GM12878 (cell line): ENCODE measurements at regions not wholly inside any gene's neighbourhood (a gene's known extent, or its start where the extent isn't known, plus 50 kb on each side); places are given as distances from the start of the nearest gene placed in this dataset.

Source experiments
- ATAC-seq: fragments of 200-7000 bp; cut with Tn5 transposase; 3 replicates; pipeline ENCODE4 v1.9.1; 2020; ENCODE audit warnings: mild to moderate bottlenecking, moderate library complexity
- BruUV-seq: library from RNA; stranded (reverse); fragments of 400-500 nt; replicated peaks from 2 replicates; lab custom pipeline; 2021; lab: Mats Ljungman, UMichigan
- CTCF ChIA-PET: fragments of 300-600 bp; sonication (Branson Sonifier 250); formaldehyde crosslinking; extraction: SDS; loops from one replicate; lab custom pipeline; 2021; ENCODE audit warnings: inconsistent platforms; lab: Yijun Ruan, JAX
- POLR2A ChIA-PET: fragments of 350-600 bp; formaldehyde crosslinking; extraction: SDS; loops from one replicate; lab custom pipeline; 2021; ENCODE audit warnings: inconsistent platforms; lab: Charles Lee
- RAD21 ChIA-PET: fragments of 300-600 bp; sonication (Branson Sonifier 250); formaldehyde crosslinking; loops from one replicate; lab custom pipeline; 2023; ENCODE audit warnings: antibody characterized with exemption; ENCODE audit not compliant: unreplicated experiment; lab: Charles Lee
- SMC1A ChIA-PET: fragments of 300-600 bp; sonication (Branson Sonifier 250); formaldehyde crosslinking; loops from one replicate; lab custom pipeline; 2023; ENCODE audit not compliant: unreplicated experiment, uncharacterized antibody; lab: Charles Lee
- DNase-seq: peaks from one replicate; pipeline ENCODE4 v3.0.0-alpha.2; 2011; ENCODE audit warnings: low read depth, low spot score
- FAIRE-seq: peaks from 3 replicates; lab custom pipeline; 2011; peaks lifted over from hg19 to GRCh38; lab: Jason Lieb, UNC
- H2AFZ ChIP-seq: 2 replicates; pipeline ENCODE4 v1.6.0; 2011; ENCODE audit warnings: low read depth, low read length, control low read depth; ENCODE audit not compliant: control insufficient read depth
- H3K27ac ChIP-seq: 2 replicates; pipeline ENCODE4 v1.5.1; 2011; ENCODE audit warnings: control low read depth; ENCODE audit not compliant: control insufficient read depth, insufficient read depth
- H3K27me3 ChIP-seq, 2 experiments: replicated peaks in 1 of 2; 2 replicates each; pipeline versions ENCODE4 v1.6.0 to v1.6.1; 2011; ENCODE audit warnings: low read length in 1 of 2; ENCODE audit not compliant: control insufficient read depth in 2 of 2, insufficient read depth in 2 of 2
- H3K36me3 ChIP-seq, 2 experiments: 2 replicates each; pipeline ENCODE4 v1.5.1; 2011; ENCODE audit warnings: low read length in 1 of 2; ENCODE audit not compliant: control insufficient read depth in 2 of 2, insufficient read depth in 2 of 2
- H3K4me1 ChIP-seq: 2 replicates; pipeline ENCODE4 v1.6.1; 2011; ENCODE audit warnings: mild to moderate bottlenecking, low read length, moderate library complexity, mixed read lengths; ENCODE audit not compliant: control insufficient read depth, insufficient read depth
- H3K4me2 ChIP-seq: 2 replicates; pipeline ENCODE4 v1.6.0; 2011; ENCODE audit warnings: control low read depth; ENCODE audit not compliant: control insufficient read depth, insufficient read depth
- H3K4me3 ChIP-seq: fragments of 200-600 bp; sonication (generic); 2 replicates; pipeline ENCODE4 v1.5.1; 2016
- H3K79me2 ChIP-seq: 2 replicates; pipeline ENCODE4 v1.6.0; 2011; ENCODE audit warnings: low read length; ENCODE audit not compliant: control insufficient read depth, insufficient read depth
- H3K9ac ChIP-seq: 2 replicates; pipeline ENCODE4 v1.8.0; 2011; ENCODE audit warnings: low read length, control low read depth, mixed read lengths; ENCODE audit not compliant: control insufficient read depth, insufficient read depth
- H3K9me3 ChIP-seq: replicated peaks from 3 replicates; pipeline ENCODE4 v1.5.1; 2011; ENCODE audit warnings: mild to moderate bottlenecking, low read length; ENCODE audit not compliant: control insufficient read depth, insufficient read depth
- H4K20me1 ChIP-seq: 2 replicates; pipeline ENCODE4 v1.6.0; 2011; ENCODE audit not compliant: control insufficient read depth, insufficient read depth
- FOXK2 ChIP-seq: fragments of 450-650 bp; IDR thresholded peaks from 2 replicates; pipeline ENCODE4 v1.6.1; 2017; ENCODE audit warnings: mild to moderate bottlenecking, moderate library complexity
- HCFC1 ChIP-seq: fragments of 150-350 bp; IDR thresholded peaks from 2 replicates; pipeline ENCODE4 v1.6.1; 2014; ENCODE audit warnings: low read length
- LARP7 ChIP-seq: fragments of 450-650 bp; IDR thresholded peaks from 2 replicates; pipeline ENCODE4 v1.6.1; 2017; ENCODE audit warnings: mild to moderate bottlenecking
- MLLT1 ChIP-seq: fragments of 450-650 bp; IDR thresholded peaks from 2 replicates; pipeline ENCODE4 v1.6.1; 2016; ENCODE audit warnings: mild to moderate bottlenecking
- RBBP5 ChIP-seq: fragments of 200-600 bp; sonication (generic); conservative IDR thresholded peaks from 2 replicates; pipeline ENCODE4 v1.6.1; 2016
- RCOR1 ChIP-seq: conservative IDR thresholded peaks from 2 replicates; pipeline ENCODE4 v1.6.1; 2012; ENCODE audit warnings: low read depth, low read length, improper control_type of control experiment
- SMARCA5 ChIP-seq: fragments of 450-650 bp; IDR thresholded peaks from 2 replicates; pipeline ENCODE4 v1.6.1; 2017; ENCODE audit warnings: mild to moderate bottlenecking
- STAT1 ChIP-seq: fragments of 450-650 bp; conservative IDR thresholded peaks from 2 replicates; pipeline ENCODE4 v1.6.1; 2014; ENCODE audit warnings: antibody characterized with exemption, mild to moderate bottlenecking
- YBX1 ChIP-seq: fragments of 450-650 bp; IDR thresholded peaks from 2 replicates; pipeline ENCODE4 v1.6.1; 2016; ENCODE audit warnings: antibody characterized with exemption
- ZZZ3 ChIP-seq: IDR thresholded peaks from 2 replicates; pipeline ENCODE4 v1.6.1; 2011; ENCODE audit warnings: low read depth; ENCODE audit not compliant: control insufficient read depth, insufficient read length
- WGBS: methylation state at CpG from one replicate; pipeline ENCODE4 v1.1.6; 2016; ENCODE audit warnings: low lambda C conversion rate; ENCODE audit not compliant: insufficient replicate concordance, insufficient coverage; ENCODE audit errors: missing lambda C conversion rate; 5-methylcytosine and 5-hydroxymethylcytosine counted together
- in situ Hi-C: fragments of 300-500 bp; cut with MboI; formaldehyde crosslinking; loops from 9 replicates; pipeline ENCODE4 v1.14.3; 2018; ENCODE audit warnings: mixed read lengths
- intact Hi-C: fragments of 100-400 bp; cut with micrococcal nuclease; formaldehyde crosslinking; loops from one replicate; pipeline ENCODE4 v1.14.2; 2022; ENCODE audit not compliant: unreplicated experiment
- TF ChIP-seq, protein P1 (sequence below): fragments of 450-650 bp; IDR thresholded peaks from 2 replicates; pipeline ENCODE4 v1.6.1; 2017; ENCODE audit warnings: mild to moderate bottlenecking, moderate library complexity
- TF ChIP-seq, protein P2 (sequence below): IDR thresholded peaks from 2 replicates; pipeline ENCODE4 v1.6.1; 2011; ENCODE audit warnings: borderline replicate concordance, low read depth, mild to moderate bottlenecking, moderate library complexity, mixed read lengths, low read length; ENCODE audit not compliant: insufficient read depth; ENCODE audit errors: extremely low read length

DNA sequence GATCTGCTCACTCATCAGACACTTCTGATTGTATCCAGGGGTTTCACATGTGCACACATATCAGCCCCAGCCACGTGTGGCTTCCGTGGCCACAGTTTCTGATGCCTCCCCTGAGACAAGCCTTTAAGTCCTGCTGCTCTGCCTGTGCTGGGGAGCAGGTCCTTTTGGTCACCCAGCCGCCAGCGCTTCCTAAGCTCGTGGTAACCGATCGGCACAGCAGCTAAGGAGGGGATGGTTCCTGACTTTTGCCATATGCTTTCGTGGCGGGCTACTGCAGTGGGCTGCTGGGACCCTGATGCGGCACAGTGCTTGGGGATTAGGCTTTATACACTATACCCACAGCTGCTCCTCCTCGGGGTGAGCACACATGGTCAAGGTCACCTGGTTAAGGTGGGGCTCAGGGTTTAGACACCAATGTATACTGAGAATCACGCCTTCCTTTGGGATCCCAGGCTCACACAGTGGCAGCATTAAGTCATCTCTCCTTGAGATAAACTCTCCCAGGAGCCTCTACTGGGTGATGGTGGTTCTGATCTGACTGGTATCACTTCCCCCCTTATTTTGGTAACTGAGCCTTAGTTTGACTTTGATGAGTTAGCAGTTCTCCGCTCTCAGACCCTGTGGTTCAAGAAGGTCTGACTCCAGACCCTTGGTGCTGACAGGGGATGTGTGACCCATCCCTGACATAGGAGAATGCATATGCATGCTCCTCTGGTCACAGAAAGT lies 85.9 kb upstream of the KCNG1 start:
- in situ Hi-C loops = no loop called here
- RAD21 ChIA-PET = no interaction called here
- POLR2A ChIA-PET = no interaction called here
- TF ChIP-seq MLLT1 (no peak), STAT1 (no peak)
- no peak overlapping the region for H3K27ac ChIP-seq
- H3K9ac ChIP-seq = no peak overlapping the region
- H2AFZ ChIP-seq = no peak overlapping the region
- DNase-seq (no peak), FAIRE-seq (no peak), ATAC-seq (no peak)
- intact Hi-C loops = no loop called here
- no peaks in the 10 kb centered on the region for H3K4me1 ChIP-seq
- SMC1A ChIA-PET = no interaction called here
- no TSS peak for BruUV-seq
- peaks cover 2 to 3% of the 10 kb centered on the region in 2 experiments; a peak in 2 of 4 replicates for H3K27me3 ChIP-seq
- no peak overlapping the region for H3K4me2 ChIP-seq
- no peak overlapping the region for H3K4me3 ChIP-seq
- CTCF ChIA-PET = no interaction called here
- H4K20me1 ChIP-seq = no peaks in the 10 kb centered on the region
- H3K79me2 ChIP-seq = no peaks in the 10 kb centered on the region
- WGBS = 18% methylated on average over 13 of the region's 13 CpGs
- no peaks in the 10 kb centered on the region for H3K9me3 ChIP-seq
- H3K36me3 ChIP-seq = no peaks in the 10 kb centered on the region

DNA sequence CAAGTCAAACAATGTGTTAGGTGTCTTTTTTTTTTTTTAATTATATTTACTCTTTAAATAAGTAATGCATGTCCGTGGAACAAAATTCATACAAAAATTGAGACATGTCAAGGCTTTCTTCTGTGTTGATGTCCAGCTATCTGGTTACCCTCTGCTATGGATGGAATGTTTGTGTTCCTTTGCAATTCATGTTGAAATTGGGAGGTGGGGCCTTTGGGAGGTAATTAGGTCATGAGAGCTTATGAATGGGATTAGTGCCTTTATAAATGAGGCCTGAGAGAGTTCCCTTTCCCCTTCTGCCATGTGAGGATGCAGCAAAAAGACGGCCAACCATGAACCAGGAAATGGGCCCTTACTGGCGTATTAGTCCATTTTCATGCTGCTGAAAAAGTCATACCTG lies 83.1 kb upstream of the KCNG1 start:
- H3K27ac ChIP-seq = no peak overlapping the region
- 60% methylated on average over 3 of the region's 3 CpGs for WGBS
- no peak overlapping the region for H3K4me3 ChIP-seq
- H4K20me1 ChIP-seq = no peaks in the 10 kb centered on the region
- no peak overlapping the region for H3K4me2 ChIP-seq
- SMC1A ChIA-PET = no interaction called here
- no peaks in the 10 kb centered on the region for H3K79me2 ChIP-seq
- no peak for DNase-seq
- no peak overlapping the region for H2AFZ ChIP-seq
- intact Hi-C loops = no loop called here
- no peak for TF ChIP-seq FOXK2
- no peak for TF ChIP-seq SMARCA5
- no peak for TF ChIP-seq ZZZ3
- no peak for TF ChIP-seq YBX1
- TF ChIP-seq RCOR1 = no peak
- TF ChIP-seq, protein P1, sequence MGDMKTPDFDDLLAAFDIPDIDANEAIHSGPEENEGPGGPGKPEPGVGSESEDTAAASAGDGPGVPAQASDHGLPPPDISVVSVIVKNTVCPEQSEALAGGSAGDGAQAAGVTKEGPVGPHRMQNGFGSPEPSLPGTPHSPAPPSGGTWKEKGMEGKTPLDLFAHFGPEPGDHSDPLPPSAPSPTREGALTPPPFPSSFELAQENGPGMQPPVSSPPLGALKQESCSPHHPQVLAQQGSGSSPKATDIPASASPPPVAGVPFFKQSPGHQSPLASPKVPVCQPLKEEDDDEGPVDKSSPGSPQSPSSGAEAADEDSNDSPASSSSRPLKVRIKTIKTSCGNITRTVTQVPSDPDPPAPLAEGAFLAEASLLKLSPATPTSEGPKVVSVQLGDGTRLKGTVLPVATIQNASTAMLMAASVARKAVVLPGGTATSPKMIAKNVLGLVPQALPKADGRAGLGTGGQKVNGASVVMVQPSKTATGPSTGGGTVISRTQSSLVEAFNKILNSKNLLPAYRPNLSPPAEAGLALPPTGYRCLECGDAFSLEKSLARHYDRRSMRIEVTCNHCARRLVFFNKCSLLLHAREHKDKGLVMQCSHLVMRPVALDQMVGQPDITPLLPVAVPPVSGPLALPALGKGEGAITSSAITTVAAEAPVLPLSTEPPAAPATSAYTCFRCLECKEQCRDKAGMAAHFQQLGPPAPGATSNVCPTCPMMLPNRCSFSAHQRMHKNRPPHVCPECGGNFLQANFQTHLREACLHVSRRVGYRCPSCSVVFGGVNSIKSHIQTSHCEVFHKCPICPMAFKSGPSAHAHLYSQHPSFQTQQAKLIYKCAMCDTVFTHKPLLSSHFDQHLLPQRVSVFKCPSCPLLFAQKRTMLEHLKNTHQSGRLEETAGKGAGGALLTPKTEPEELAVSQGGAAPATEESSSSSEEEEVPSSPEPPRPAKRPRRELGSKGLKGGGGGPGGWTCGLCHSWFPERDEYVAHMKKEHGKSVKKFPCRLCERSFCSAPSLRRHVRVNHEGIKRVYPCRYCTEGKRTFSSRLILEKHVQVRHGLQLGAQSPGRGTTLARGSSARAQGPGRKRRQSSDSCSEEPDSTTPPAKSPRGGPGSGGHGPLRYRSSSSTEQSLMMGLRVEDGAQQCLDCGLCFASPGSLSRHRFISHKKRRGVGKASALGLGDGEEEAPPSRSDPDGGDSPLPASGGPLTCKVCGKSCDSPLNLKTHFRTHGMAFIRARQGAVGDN = no peak
- TF ChIP-seq HCFC1 = no peak
- no peak for TF ChIP-seq LARP7
- TF ChIP-seq RBBP5 = no peak
- TF ChIP-seq, protein P2, sequence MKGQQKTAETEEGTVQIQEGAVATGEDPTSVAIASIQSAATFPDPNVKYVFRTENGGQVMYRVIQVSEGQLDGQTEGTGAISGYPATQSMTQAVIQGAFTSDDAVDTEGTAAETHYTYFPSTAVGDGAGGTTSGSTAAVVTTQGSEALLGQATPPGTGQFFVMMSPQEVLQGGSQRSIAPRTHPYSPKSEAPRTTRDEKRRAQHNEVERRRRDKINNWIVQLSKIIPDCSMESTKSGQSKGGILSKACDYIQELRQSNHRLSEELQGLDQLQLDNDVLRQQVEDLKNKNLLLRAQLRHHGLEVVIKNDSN = no peak
- CTCF ChIA-PET = no interaction called here
- POLR2A ChIA-PET = no interaction called here
- no peaks in the 10 kb centered on the region for H3K36me3 ChIP-seq
- BruUV-seq = no TSS peak
- no peaks in the 10 kb centered on the region for H3K9me3 ChIP-seq
- peaks cover 0 to 3% of the 10 kb centered on the region in 2 experiments; a peak in 2 of 4 replicates for H3K27me3 ChIP-seq
- RAD21 ChIA-PET = no interaction called here
- in situ Hi-C loops = no loop called here
- FAIRE-seq = no peak
- ATAC-seq = no peak
- no peaks in the 10 kb centered on the region for H3K4me1 ChIP-seq
- no peak overlapping the region for H3K9ac ChIP-seq
